Psoas muscle (tissue), 7 donors: ENCODE measurements at regions not wholly inside any gene's neighbourhood (a gene's known extent, or its start where the extent isn't known, plus 50 kb on each side); places are given as distances from the start of the nearest gene placed in this dataset.

Experiments used
- ATAC-seq, 4 donors: fragments of 200-7000 bp; cut with Tn5 transposase; one replicate each; pipeline ENCODE4 v1.9.1; 2020; ENCODE audit warnings: moderate library complexity in 3 of 4, mild to moderate bottlenecking in 2 of 4
- DNase-seq, 2 donors: peaks; one replicate each; pipeline ENCODE4 v3.0.0-alpha.2; 2020
- H3K27ac ChIP-seq: fragments of 200-600 bp; one replicate; pipeline ENCODE4 v1.8.0; 2022
- H3K27me3 ChIP-seq, 3 donors: fragments of 200-600 bp in 1 of 3; one replicate each; pipeline versions ENCODE4 v1.6.1 to v1.8.0; 2013 to 2022; ENCODE audit warnings: low read length in 2 of 3, mild to moderate bottlenecking in 2 of 3, moderate library complexity in 1 of 3; ENCODE audit not compliant: insufficient read depth in 3 of 3
- H3K36me3 ChIP-seq, 2 donors: fragments of 200-600 bp in 1 of 2; one replicate each; pipeline versions ENCODE4 v1.6.1 to v1.8.0; 2013 to 2022; ENCODE audit warnings: low read depth in 1 of 2, mild to moderate bottlenecking in 1 of 2, moderate library complexity in 1 of 2; ENCODE audit not compliant: insufficient read depth in 1 of 2
- H3K4me1 ChIP-seq: fragments of 200-600 bp; one replicate; pipeline ENCODE4 v1.8.0; 2022
- H3K4me3 ChIP-seq: fragments of 200-600 bp; one replicate; pipeline ENCODE4 v1.8.0; 2022; ENCODE audit warnings: mild to moderate bottlenecking
- H3K9me3 ChIP-seq: fragments of 200-600 bp; one replicate; pipeline ENCODE4 v1.8.0; 2022
- WGBS, 3 donors: extraction: QIAGEN DNeasy Blood & Tissue Kit; methylation state at CpG; one replicate each; pipeline versions ENCODE4 v1.1.6 to v1.1.7; 2013; 5-methylcytosine and 5-hydroxymethylcytosine counted together
- intact Hi-C, 2 donors: fragments of 100-400 bp; cut with DNase I; formaldehyde crosslinking; loops; one replicate each; pipeline versions ENCODE4 v1.11.0 to v1.14.2; 2022
- TF ChIP-seq, protein P1 (sequence below): fragments of 200-600 bp; IDR thresholded peaks from one replicate; pipeline ENCODE4 v1.8.0; 2022; ENCODE audit warnings: antibody characterized with exemption
- donor health status: healthy with polysubstance abuse.
- donor health status: DM: no; HTN: no; CAD: no; lungs with moderate emphysema.
- donor health status: Bipolar disorder and iron deficiency.
- donor health status: healthy.
- donor health status: DM: yes; HTN: yes; CAD: no.
- donor health status: DM: no; HTN: no; CAD: no.
- donor health status: DM: yes; HTN: yes; CAD: no.

DNA sequence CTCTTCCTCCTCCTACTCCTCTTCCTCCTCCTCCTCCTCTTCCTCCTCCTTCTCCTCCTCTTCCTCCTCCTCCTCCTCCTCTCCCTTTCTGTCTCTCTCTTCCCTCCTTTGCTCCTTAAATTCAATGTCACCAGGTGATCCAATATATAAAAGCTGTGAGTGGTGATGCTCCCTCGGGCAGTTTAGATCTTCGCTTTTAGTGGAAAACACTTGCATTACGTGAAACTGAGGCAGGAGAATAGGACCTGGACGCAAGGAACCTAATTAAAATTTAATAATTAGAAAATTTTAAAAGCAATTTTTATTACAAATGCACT is 279.7 kb downstream of the XXYLT1 start:
- no peak overlapping the region for H3K27ac ChIP-seq
- DNase-seq: no peak
- no peak overlapping the region for H3K4me3 ChIP-seq
- TF ChIP-seq, protein P1, sequence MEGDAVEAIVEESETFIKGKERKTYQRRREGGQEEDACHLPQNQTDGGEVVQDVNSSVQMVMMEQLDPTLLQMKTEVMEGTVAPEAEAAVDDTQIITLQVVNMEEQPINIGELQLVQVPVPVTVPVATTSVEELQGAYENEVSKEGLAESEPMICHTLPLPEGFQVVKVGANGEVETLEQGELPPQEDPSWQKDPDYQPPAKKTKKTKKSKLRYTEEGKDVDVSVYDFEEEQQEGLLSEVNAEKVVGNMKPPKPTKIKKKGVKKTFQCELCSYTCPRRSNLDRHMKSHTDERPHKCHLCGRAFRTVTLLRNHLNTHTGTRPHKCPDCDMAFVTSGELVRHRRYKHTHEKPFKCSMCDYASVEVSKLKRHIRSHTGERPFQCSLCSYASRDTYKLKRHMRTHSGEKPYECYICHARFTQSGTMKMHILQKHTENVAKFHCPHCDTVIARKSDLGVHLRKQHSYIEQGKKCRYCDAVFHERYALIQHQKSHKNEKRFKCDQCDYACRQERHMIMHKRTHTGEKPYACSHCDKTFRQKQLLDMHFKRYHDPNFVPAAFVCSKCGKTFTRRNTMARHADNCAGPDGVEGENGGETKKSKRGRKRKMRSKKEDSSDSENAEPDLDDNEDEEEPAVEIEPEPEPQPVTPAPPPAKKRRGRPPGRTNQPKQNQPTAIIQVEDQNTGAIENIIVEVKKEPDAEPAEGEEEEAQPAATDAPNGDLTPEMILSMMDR: no peak
- no peaks in the 10 kb centered on the region for H3K9me3 ChIP-seq
- no peaks in the 10 kb centered on the region for H3K4me1 ChIP-seq
- 71 to 79% (median 71%) methylated on average over 4 of the region's 4 CpGs for WGBS, 3 donors
- no peaks in the 10 kb centered on the region for H3K36me3 ChIP-seq
- intact Hi-C loops: no loop called here
- no peaks in the 10 kb centered on the region for H3K27me3 ChIP-seq
- ATAC-seq: no peak

DNA sequence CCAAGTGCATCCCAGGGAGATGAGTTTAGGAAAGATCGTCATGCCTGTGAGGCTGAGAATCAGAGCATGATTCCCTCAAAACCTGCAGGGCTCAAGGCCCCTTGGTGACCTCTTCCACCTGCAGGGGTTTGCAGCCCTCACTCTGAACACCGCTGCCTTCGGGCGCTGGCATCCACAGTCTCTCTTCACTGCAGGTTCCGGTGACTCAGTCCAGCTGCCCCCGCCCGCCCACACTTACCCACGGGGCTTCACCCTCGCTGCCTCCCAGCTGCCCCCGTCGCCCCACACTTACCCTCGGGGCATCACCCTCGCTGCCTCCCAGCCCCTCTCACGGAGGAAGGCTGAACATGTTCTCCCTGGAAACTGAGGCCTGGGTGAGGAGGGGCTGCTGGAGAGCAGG is 277.1 kb downstream of the XXYLT1 start:
- TF ChIP-seq, protein P1: no peak
- H3K9me3 ChIP-seq: no peaks in the 10 kb centered on the region
- H3K36me3 ChIP-seq: no peaks in the 10 kb centered on the region
- H3K4me3 ChIP-seq: no peak overlapping the region
- DNase-seq (no peak), ATAC-seq (no peak)
- H3K4me1 ChIP-seq: no peaks in the 10 kb centered on the region
- 84 to 94% (median 93%) methylated on average over 13 to 14 of the region's 14 CpGs for WGBS, 3 donors
- H3K27me3 ChIP-seq: no peaks in the 10 kb centered on the region
- intact Hi-C loops: no loop called here
- no peak overlapping the region for H3K27ac ChIP-seq

DNA sequence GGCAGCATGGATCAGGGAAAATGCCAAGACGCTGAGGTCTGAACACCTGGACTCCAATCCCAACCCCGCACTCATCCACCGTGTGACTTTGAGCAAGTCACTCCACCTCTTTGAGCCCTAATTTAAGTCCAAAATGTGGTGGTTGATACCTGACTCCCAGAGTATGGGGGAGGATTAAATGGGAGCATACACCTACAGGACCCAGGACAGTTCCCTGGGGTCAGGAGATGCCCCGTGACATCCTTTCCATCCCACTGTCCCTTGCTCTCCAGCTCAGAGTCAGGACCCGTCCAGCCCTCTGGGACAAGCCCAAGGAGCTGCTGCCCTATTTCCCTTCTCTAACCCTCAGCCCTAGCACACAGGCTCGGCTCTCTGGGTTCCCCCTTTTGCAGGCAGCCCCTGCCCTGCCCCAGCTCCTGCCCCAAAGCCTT is 276.4 kb downstream of the XXYLT1 start:
- ATAC-seq (no peak), DNase-seq (no peak)
- WGBS, 3 donors: 80 to 92% (median 85%) methylated on average over 6 of the region's 6 CpGs
- Histone ChIP-seq H3K36me3 (no peaks in the 10 kb centered on the region), H3K9me3 (no peaks in the 10 kb centered on the region), H3K4me1 (no peaks in the 10 kb centered on the region), H3K4me3 (no peak overlapping the region), H3K27me3 (no peaks in the 10 kb centered on the region), H3K27ac (no peak overlapping the region)
- intact Hi-C loops: no loop called here
- TF ChIP-seq, protein P1: no peak

DNA sequence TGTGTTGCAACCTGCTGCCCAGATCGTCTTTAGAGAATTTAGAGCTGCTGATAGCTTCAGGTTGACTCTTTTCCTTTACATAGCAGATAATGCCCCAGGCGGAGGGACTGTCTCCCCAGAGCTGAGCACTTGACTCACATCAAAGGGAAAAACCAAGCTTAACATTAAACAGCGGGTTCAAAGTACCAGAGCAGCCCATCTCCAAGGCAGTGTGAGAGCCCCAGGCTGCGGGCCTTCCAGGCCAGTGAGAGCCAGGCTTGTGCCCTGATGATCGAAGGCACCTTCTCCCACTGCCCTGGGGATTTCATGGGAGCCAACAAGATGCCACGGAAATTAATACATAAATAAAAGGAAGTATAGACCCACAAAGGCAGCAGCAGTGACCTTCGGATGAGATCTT is 275.6 kb downstream of the XXYLT1 start:
- Histone ChIP-seq H3K4me1 (no peaks in the 10 kb centered on the region), H3K27me3 (no peaks in the 10 kb centered on the region), H3K9me3 (no peaks in the 10 kb centered on the region), H3K4me3 (no peak overlapping the region), H3K27ac (no peak overlapping the region), H3K36me3 (no peaks in the 10 kb centered on the region)
- DNase-seq (no peak), ATAC-seq (no peak)
- 83 to 98% (median 90%) methylated on average over 7 of the region's 7 CpGs for WGBS, 3 donors
- intact Hi-C loops: no loop called here
- TF ChIP-seq, protein P1: no peak

DNA sequence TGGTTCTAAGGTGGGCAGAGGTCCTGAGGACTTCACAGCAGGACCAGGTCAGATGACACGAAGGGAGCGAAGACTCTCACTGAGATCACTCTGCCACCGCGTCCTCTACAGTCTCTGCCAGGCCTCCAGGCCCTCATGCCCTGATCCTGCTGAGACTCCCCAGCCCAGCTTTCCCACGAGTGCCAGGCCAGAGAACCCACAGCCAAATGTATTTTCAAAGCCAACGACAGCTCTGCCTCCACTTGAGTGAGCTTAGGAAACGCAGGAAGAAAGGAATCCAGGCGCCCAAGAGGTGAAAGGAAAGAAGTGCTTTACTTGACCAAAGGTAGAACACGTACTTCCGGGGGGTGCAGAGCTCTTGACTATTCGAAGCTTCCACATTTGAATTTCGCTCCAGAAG is 275.0 kb downstream of the XXYLT1 start:
- H3K4me1 ChIP-seq: no peaks in the 10 kb centered on the region
- H3K9me3 ChIP-seq: no peaks in the 10 kb centered on the region
- ATAC-seq: no peak
- DNase-seq: no peak
- TF ChIP-seq, protein P1: no peak
- no peak overlapping the region for H3K4me3 ChIP-seq
- no peaks in the 10 kb centered on the region for H3K27me3 ChIP-seq
- H3K36me3 ChIP-seq: no peaks in the 10 kb centered on the region
- WGBS, 3 donors: 78 to 83% (median 80%) methylated on average over 12 of the region's 12 CpGs
- no peak overlapping the region for H3K27ac ChIP-seq
- intact Hi-C loops: no loop called here
